MM.1S (cell line): ENCODE measurements at regions not wholly inside any gene's neighbourhood (a gene's known extent, or its start where the extent isn't known, plus 50 kb on each side); places are given as distances from the start of the nearest gene placed in this dataset.

Experiments used
- CTCF ChIP-seq: fragments of 300-600 bp; sonication (generic); IDR thresholded peaks from 2 replicates; pipeline ENCODE4 v1.5.1; 2016; ENCODE audit warnings: antibody characterized with exemption, low read length, mixed read lengths
- EZH2 ChIP-seq: fragments of 300-600 bp; sonication (generic); optimal IDR thresholded peaks from 2 replicates; pipeline ENCODE3; 2017; ENCODE audit warnings: low read depth, mild to moderate bottlenecking, antibody characterized with exemption, low read length, mixed read lengths

GRCh38 chr14:35965400-35965799 lies 139.3 kb downstream of the BRMS1L start:
- TF ChIP-seq EZH2 (no peak), CTCF (no peak)
